ENCODE measurements at regions not wholly inside any gene's neighbourhood (a gene's known extent, or its start where the extent isn't known, plus 50 kb on each side); places are given as distances from the start of the nearest gene placed in this dataset.

DNA sequence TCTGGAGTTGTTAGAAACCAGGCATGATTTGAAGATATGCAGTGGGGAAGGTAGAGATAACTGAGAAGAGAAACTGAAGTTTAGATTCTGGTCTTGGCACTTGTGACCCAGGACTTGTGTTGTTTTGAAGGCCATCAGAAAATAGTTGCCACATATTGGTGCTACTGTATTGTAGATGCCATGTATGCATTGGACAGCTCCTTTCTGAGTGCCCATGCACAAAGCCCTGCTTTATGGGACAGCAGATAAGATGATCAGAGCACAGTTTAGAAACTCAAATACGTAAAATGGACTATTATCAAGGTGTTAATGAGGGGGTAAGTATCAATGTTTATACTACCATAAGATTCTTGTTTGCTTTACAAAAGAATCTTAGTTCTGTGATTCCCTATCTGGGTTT, 84.9 kb downstream of the KIF4B start:
- no peaks in the 10 kb centered on the region for H3K9me2 ChIP-seq (replicated peaks; ENCODE audit: insufficient read depth, low read length)
- no peak for TF ChIP-seq EZH2phosphoT487 (IDR thresholded peaks at IDR 0.05; ENCODE audit: low read length)
- TF ChIP-seq EZH2 (optimal IDR thresholded peaks at IDR 0.05; ENCODE audit: low read depth, low read length): no peak
- no peak for TF ChIP-seq CTCF (IDR thresholded peaks at IDR 0.05; ENCODE audit: low read length)
- no peak overlapping the region for H3K9ac ChIP-seq (ENCODE audit: low read length)
- H3K9me3 ChIP-seq (replicated peaks; ENCODE audit: insufficient read depth, low read length): no peaks in the 10 kb centered on the region
- no peaks in the 10 kb centered on the region for H4K20me1 ChIP-seq (ENCODE audit: insufficient read depth, low read length)
- no peaks in the 10 kb centered on the region for H3K27me3 ChIP-seq (replicated peaks; ENCODE audit: insufficient read depth, low read length)
- no peaks in the 10 kb centered on the region for H3F3A ChIP-seq (ENCODE audit: insufficient read depth, low read length)
- no peaks in the 10 kb centered on the region for H3K79me2 ChIP-seq (ENCODE audit: low read length)
- no peak overlapping the region for H3K4me3 ChIP-seq (ENCODE audit: low read length)
- H3K4me2 ChIP-seq (ENCODE audit: low read depth, low read length): no peak overlapping the region
- DNase-seq: no peak
- no peaks in the 10 kb centered on the region for H3K36me3 ChIP-seq (replicated peaks; ENCODE audit: insufficient read depth, low read length)
- H2AFZ ChIP-seq (ENCODE audit: low read length): no peak overlapping the region
- no peaks in the 10 kb centered on the region for H3K4me1 ChIP-seq (ENCODE audit: low read length)
- H3K27ac ChIP-seq (ENCODE audit: low read length): no peak overlapping the region

DNA sequence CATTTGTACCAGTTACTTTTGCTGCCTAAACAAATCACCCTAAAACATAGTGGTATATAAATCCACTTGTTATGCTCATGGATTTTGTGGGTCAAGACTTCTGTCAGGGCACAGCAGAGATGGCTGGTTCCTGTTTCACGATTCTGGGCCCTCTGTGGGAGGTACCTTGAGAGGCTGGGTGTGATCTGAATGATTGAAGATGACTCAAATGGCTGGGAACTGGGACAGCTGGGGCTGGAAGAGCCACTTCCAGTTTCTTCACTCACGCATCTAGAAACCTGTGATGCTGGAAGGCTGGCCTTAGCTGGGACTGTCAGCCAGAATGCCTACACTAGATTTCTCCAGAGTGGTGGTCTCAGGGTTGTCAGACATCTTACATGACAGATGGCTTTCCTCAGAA, 88.1 kb downstream of the KIF4B start:
- no peaks in the 10 kb centered on the region for H3K4me1 ChIP-seq (ENCODE audit: low read length)
- no peaks in the 10 kb centered on the region for H3K79me2 ChIP-seq (ENCODE audit: low read length)
- DNase-seq: no peak
- H3K27ac ChIP-seq (ENCODE audit: low read length): no peak overlapping the region
- no peaks in the 10 kb centered on the region for H3K36me3 ChIP-seq (replicated peaks; ENCODE audit: insufficient read depth, low read length)
- H3K4me3 ChIP-seq (ENCODE audit: low read length): no peak overlapping the region
- H3K9ac ChIP-seq (ENCODE audit: low read length): no peak overlapping the region
- H3K4me2 ChIP-seq (ENCODE audit: low read depth, low read length): no peak overlapping the region
- H3K27me3 ChIP-seq (replicated peaks; ENCODE audit: insufficient read depth, low read length): no peaks in the 10 kb centered on the region
- H2AFZ ChIP-seq (ENCODE audit: low read length): no peak overlapping the region
- H4K20me1 ChIP-seq (ENCODE audit: insufficient read depth, low read length): no peaks in the 10 kb centered on the region
- H3K9me3 ChIP-seq (replicated peaks; ENCODE audit: insufficient read depth, low read length): no peaks in the 10 kb centered on the region
- no peak for TF ChIP-seq EZH2 (optimal IDR thresholded peaks at IDR 0.05; ENCODE audit: low read depth, low read length)
- TF ChIP-seq CTCF (IDR thresholded peaks at IDR 0.05; ENCODE audit: low read length): no peak
- no peak for TF ChIP-seq EZH2phosphoT487 (IDR thresholded peaks at IDR 0.05; ENCODE audit: low read length)
- no peaks in the 10 kb centered on the region for H3F3A ChIP-seq (ENCODE audit: insufficient read depth, low read length)
- H3K9me2 ChIP-seq (replicated peaks; ENCODE audit: insufficient read depth, low read length): no peaks in the 10 kb centered on the region

DNA sequence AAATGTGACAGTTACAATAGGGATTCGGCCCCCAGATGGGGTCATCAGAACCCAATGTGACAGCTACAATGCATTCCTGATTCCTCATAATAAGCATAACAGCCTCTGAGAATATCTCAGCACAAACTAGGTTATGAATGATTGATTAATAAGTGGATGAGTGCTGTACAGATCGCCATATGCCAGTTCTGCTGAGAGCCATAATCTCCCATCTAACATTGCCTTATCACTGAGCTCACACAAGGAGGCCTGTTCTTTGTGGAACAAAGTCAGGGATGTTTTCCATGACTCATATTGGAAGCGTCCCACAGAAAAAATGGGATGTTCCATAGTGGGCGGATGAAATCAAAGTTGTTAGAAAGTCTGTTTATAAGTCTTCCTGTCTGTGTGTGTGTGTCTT, 89.6 kb downstream of the KIF4B start:
- no peaks in the 10 kb centered on the region for H3K36me3 ChIP-seq (replicated peaks; ENCODE audit: insufficient read depth, low read length)
- H3K27ac ChIP-seq (ENCODE audit: low read length): no peak overlapping the region
- no peaks in the 10 kb centered on the region for H3K27me3 ChIP-seq (replicated peaks; ENCODE audit: insufficient read depth, low read length)
- H3K4me2 ChIP-seq (ENCODE audit: low read depth, low read length): no peak overlapping the region
- H3K4me1 ChIP-seq (ENCODE audit: low read length): no peaks in the 10 kb centered on the region
- no peak overlapping the region for H3K9ac ChIP-seq (ENCODE audit: low read length)
- no peaks in the 10 kb centered on the region for H3K9me2 ChIP-seq (replicated peaks; ENCODE audit: insufficient read depth, low read length)
- DNase-seq: no peak
- H3K4me3 ChIP-seq (ENCODE audit: low read length): no peak overlapping the region
- no peaks in the 10 kb centered on the region for H3K9me3 ChIP-seq (replicated peaks; ENCODE audit: insufficient read depth, low read length)
- H3K79me2 ChIP-seq (ENCODE audit: low read length): no peaks in the 10 kb centered on the region
- no peak overlapping the region for H2AFZ ChIP-seq (ENCODE audit: low read length)
- H3F3A ChIP-seq (ENCODE audit: insufficient read depth, low read length): no peaks in the 10 kb centered on the region
- no peak for TF ChIP-seq CTCF (IDR thresholded peaks at IDR 0.05; ENCODE audit: low read length)
- no peak for TF ChIP-seq EZH2 (optimal IDR thresholded peaks at IDR 0.05; ENCODE audit: low read depth, low read length)
- no peak for TF ChIP-seq EZH2phosphoT487 (IDR thresholded peaks at IDR 0.05; ENCODE audit: low read length)
- H4K20me1 ChIP-seq (ENCODE audit: insufficient read depth, low read length): no peaks in the 10 kb centered on the region

All from MM.1S (cell line).